Sigmoid colon (tissue), 6 donors: ENCODE measurements at regions not wholly inside any gene's neighbourhood (a gene's known extent, or its start where the extent isn't known, plus 50 kb on each side); places are given as distances from the start of the nearest gene placed in this dataset.
"Not testable (repeated sequence)": the region's sequence is repeated elsewhere in the genome, so short reads cannot be mapped to it uniquely, and the experiment has no call there.

ENCODE experiments used
- DNase-seq: peaks from one replicate; pipeline ENCODE4 v3.0.0-alpha.2; 2019
- H3K27ac ChIP-seq, 4 donors: fragments of 200-600 bp; sonication (generic); one replicate each; pipeline ENCODE4 v1.5.1; 2016 to 2019; ENCODE audit warnings: mild to moderate bottlenecking in 1 of 4
- H3K27me3 ChIP-seq, 3 donors: fragments of 200-600 bp; sonication (generic); one replicate each; pipeline ENCODE4 v1.5.1; 2019; ENCODE audit warnings: mild to moderate bottlenecking in 1 of 3
- H3K36me3 ChIP-seq, 4 donors: fragments of 200-600 bp; sonication (generic); one replicate each; pipeline ENCODE4 v1.5.1; 2016 to 2019
- H3K4me1 ChIP-seq, 4 donors: fragments of 200-600 bp; sonication (generic); one replicate each; pipeline ENCODE4 v1.5.1; 2017 to 2019
- H3K4me3 ChIP-seq, 4 donors: fragments of 200-600 bp; sonication (generic); one replicate each; pipeline ENCODE4 v1.5.1; 2017 to 2019; ENCODE audit warnings: mild to moderate bottlenecking in 2 of 4, moderate library complexity in 1 of 4
- H3K9me3 ChIP-seq, 4 donors: fragments of 200-600 bp in 3 of 4; sonication (generic) in 3 of 4; one replicate each; pipeline versions ENCODE4 v1.5.1 to v1.6.1; 2013 to 2019
- CTCF ChIP-seq, 4 experiments: fragments of 450-650 bp in 3 of 4; fragments of 200-600 bp in 1 of 4; IDR thresholded peaks; one replicate each; pipeline ENCODE4 v1.5.1; 2016 to 2019; ENCODE audit warnings: antibody characterized with exemption in 4 of 4, mild to moderate bottlenecking in 3 of 4, moderate library complexity in 2 of 4
- EP300 ChIP-seq, 4 donors: sonication (generic); formaldehyde crosslinking; IDR thresholded peaks; one replicate each; pipeline ENCODE4 v1.6.1; 2017; ENCODE audit warnings: antibody characterized with exemption in 4 of 4
- POLR2A ChIP-seq, 2 donors: fragments of 450-650 bp; IDR thresholded peaks; one replicate each; pipeline ENCODE4 v1.6.1; 2016; ENCODE audit warnings: antibody characterized with exemption in 2 of 2, mild to moderate bottlenecking in 2 of 2, moderate library complexity in 2 of 2
- POLR2AphosphoS5 ChIP-seq, 4 donors: sonication (generic); formaldehyde crosslinking; IDR thresholded peaks; one replicate each; pipeline ENCODE4 v1.6.1; 2017; ENCODE audit warnings: antibody characterized with exemption in 4 of 4
- WGBS, 2 donors: extraction: QIAGEN DNeasy Blood & Tissue Kit; methylation state at CpG; one replicate each; pipeline ENCODE4 v1.1.7; 2013; 5-methylcytosine and 5-hydroxymethylcytosine counted together
- intact Hi-C: fragments of 100-400 bp; cut with DNase I; formaldehyde crosslinking; loops from one replicate; pipeline ENCODE4 v1.15.1; 2023
- donor health status: healthy with polysubstance abuse.
- donor health status: healthy.

- TF ChIP-seq CTCF (IDR thresholded peaks at IDR 0.05) (no peak), POLR2AphosphoS5 (IDR thresholded peaks at IDR 0.05) (no peak), EP300 (IDR thresholded peaks at IDR 0.05) (no peak), POLR2A (IDR thresholded peaks at IDR 0.05) (no peak)
- DNase-seq: no peak
- Histone ChIP-seq H3K9me3 (no peaks in the 10 kb centered on the region), H3K36me3 (no peaks in the 10 kb centered on the region), H3K27ac (no peak overlapping the region), H3K4me3 (no peak overlapping the region), H3K27me3 (no peaks in the 10 kb centered on the region), H3K4me1 (peaks cover 0 to 15% (median 6%) of the 10 kb centered on the region in 4 donors)
- intact Hi-C loops: no loop called here
- 86 to 88% methylated on average over 1 of the region's 1 CpG for WGBS, 2 donors
Observed at GRCh38 chr13:60229708-60230272, 66.1 kb upstream of the DIAPH3 start.

- H3K36me3 ChIP-seq: no peaks in the 10 kb centered on the region
- DNase-seq: no peak
- no peaks in the 10 kb centered on the region for H3K27me3 ChIP-seq
- peak overlapping the region in 2 of 4 donors; percentile 3 to 10 for H3K4me3 ChIP-seq
- no peak for TF ChIP-seq EP300 (IDR thresholded peaks at IDR 0.05)
- TF ChIP-seq POLR2AphosphoS5 (IDR thresholded peaks at IDR 0.05): no peak
- no peak for TF ChIP-seq CTCF (IDR thresholded peaks at IDR 0.05)
- TF ChIP-seq POLR2A (IDR thresholded peaks at IDR 0.05): no peak
- 33 to 61% methylated on average over 3 of the region's 3 CpGs for WGBS, 2 donors
- intact Hi-C loops: no loop called here
- peaks cover 0 to 15% (median 6%) of the 10 kb centered on the region in 4 donors for H3K4me1 ChIP-seq
- H3K27ac ChIP-seq: no peak overlapping the region
- no peaks in the 10 kb centered on the region for H3K9me3 ChIP-seq
Observed at GRCh38 chr13:60230593-60230992, 66.9 kb upstream of the DIAPH3 start.

- WGBS, 2 donors: 4 to 25% methylated on average over 2 of the region's 2 CpGs
- TF ChIP-seq EP300 (IDR thresholded peaks at IDR 0.05) (no peak), CTCF (IDR thresholded peaks at IDR 0.05) (no peak), POLR2A (IDR thresholded peaks at IDR 0.05) (no peak), POLR2AphosphoS5 (IDR thresholded peaks at IDR 0.05) (no peak)
Observed at GRCh38 chr13:60242043-60242595, 78.4 kb upstream of the DIAPH3 start.

GRCh38 chr13:60244381-60244780 is 80.7 kb upstream of the DIAPH3 start:
- no peaks in the 10 kb centered on the region for H3K36me3 ChIP-seq
- no peaks in the 10 kb centered on the region for H3K27me3 ChIP-seq
- intact Hi-C loops: no loop called here
- 92% methylated on average over 1 of the region's 1 CpG for WGBS, 2 donors
- no peak for TF ChIP-seq POLR2A (IDR thresholded peaks at IDR 0.05)
- no peak for TF ChIP-seq POLR2AphosphoS5 (IDR thresholded peaks at IDR 0.05)
- no peak for DNase-seq
- no peak overlapping the region for H3K27ac ChIP-seq
- no peak overlapping the region for H3K4me3 ChIP-seq
- no peaks in the 10 kb centered on the region for H3K9me3 ChIP-seq
- H3K4me1 ChIP-seq: no peaks in the 10 kb centered on the region

More at GRCh38 chr13:60242043-60242595, 78.4 kb upstream of the DIAPH3 start:
- Histone ChIP-seq H3K36me3 (no peaks in the 10 kb centered on the region), H3K9me3 (no peaks in the 10 kb centered on the region), H3K4me3 (no peak overlapping the region), H3K4me1 (no peaks in the 10 kb centered on the region), H3K27me3 (no peaks in the 10 kb centered on the region), H3K27ac (no peak overlapping the region)
- DNase-seq: no peak
- intact Hi-C loops: no loop called here

- H3K4me1 ChIP-seq, H3K27ac ChIP-seq, intact Hi-C loops, H3K9me3 ChIP-seq, H3K27me3 ChIP-seq, H3K4me3 ChIP-seq, H3K36me3 ChIP-seq, DNase-seq: not testable (repeated sequence)
- WGBS, 2 donors: 83 to 94% methylated on average over 10 of the region's 10 CpGs
Observed at GRCh38 chr13:60251419-60251818, 87.7 kb upstream of the DIAPH3 start.

GRCh38 chr13:60258349-60258748 is 94.6 kb upstream of the DIAPH3 start:
- Histone ChIP-seq H3K27ac (no peak overlapping the region), H3K4me3 (no peak overlapping the region), H3K27me3 (no peaks in the 10 kb centered on the region), H3K9me3 (no peaks in the 10 kb centered on the region), H3K36me3 (no peaks in the 10 kb centered on the region), H3K4me1 (no peaks in the 10 kb centered on the region)
- no peak for TF ChIP-seq POLR2AphosphoS5 (IDR thresholded peaks at IDR 0.05)
- no peak for TF ChIP-seq POLR2A (IDR thresholded peaks at IDR 0.05)
- no peak for TF ChIP-seq EP300 (IDR thresholded peaks at IDR 0.05)
- TF ChIP-seq CTCF (IDR thresholded peaks at IDR 0.05): no peak
- 72 to 85% methylated on average over 11 of the region's 11 CpGs for WGBS, 2 donors
- intact Hi-C loops: no loop called here
- no peak for DNase-seq
